ENCODE measurements at regions not wholly inside any gene's neighbourhood (a gene's known extent, or its start where the extent isn't known, plus 50 kb on each side); places are given as distances from the start of the nearest gene placed in this dataset.

- no peak for DNase-seq
These were observed 110.6 kb upstream of the GLI3 start for GRCh38 chr7:42347616-42348015.

GRCh38 chr7:42345478-42346299 is 108.7 kb upstream of the GLI3 start:
- no peak for DNase-seq

GRCh38 chr7:42344198-42344755 is 107.3 kb upstream of the GLI3 start:
- no peak for DNase-seq

- DNase-seq = no peak
These were observed 105.4 kb upstream of the GLI3 start for GRCh38 chr7:42342381-42342780.

- no peak for DNase-seq
These were observed 103.4 kb upstream of the GLI3 start for GRCh38 chr7:42340436-42340835.

- no peak for DNase-seq
These were observed 102.0 kb upstream of the GLI3 start for GRCh38 chr7:42338916-42339540.

GRCh38 chr7:42338231-42338915 is 101.4 kb upstream of the GLI3 start:
- no peak for DNase-seq

- DNase-seq = no peak
These were observed 100.4 kb upstream of the GLI3 start for GRCh38 chr7:42337225-42337905.

- DNase-seq = no peak
These were observed 95.7 kb upstream of the GLI3 start for GRCh38 chr7:42332605-42333222.

- DNase-seq = no peak
These were observed 82.6 kb upstream of the GLI3 start for GRCh38 chr7:42319631-42320030.

- DNase-seq = no peak
These were observed 78.6 kb upstream of the GLI3 start for GRCh38 chr7:42315631-42316030.

GRCh38 chr7:42315103-42315502 is 78.1 kb upstream of the GLI3 start:
- DNase-seq = no peak

- DNase-seq = no peak
These were observed 77.7 kb upstream of the GLI3 start for GRCh38 chr7:42314696-42315095.

GRCh38 chr7:42311195-42311594 is 74.2 kb upstream of the GLI3 start:
- DNase-seq = no peak

GRCh38 chr7:42292991-42293521 is 56.0 kb upstream of the GLI3 start:
- no peak for DNase-seq

GRCh38 chr7:42289473-42289872 is 52.5 kb upstream of the GLI3 start:
- DNase-seq = no peak
